ENCODE measurements at regions not wholly inside any gene's neighbourhood (a gene's known extent, or its start where the extent isn't known, plus 50 kb on each side); places are given as distances from the start of the nearest gene placed in this dataset.

GRCh38 chr4:126798214-126798613 is 834.5 kb upstream of the INTU start:
- Histone ChIP-seq H3K36me3 (no peaks in the 10 kb centered on the region), H3K9me3 (no peaks in the 10 kb centered on the region), H3K27ac (no peak overlapping the region), H3K4me3 (no peak overlapping the region), H3K27me3 (no peaks in the 10 kb centered on the region), H3K4me1 (no peaks in the 10 kb centered on the region)
- no peak for DNase-seq
- TF ChIP-seq POLR2A (IDR thresholded peaks at IDR 0.05) (no peak), CTCF (IDR thresholded peaks at IDR 0.05) (no peak)

- Histone ChIP-seq H3K9me3 (no peaks in the 10 kb centered on the region), H3K4me3 (no peak overlapping the region), H3K27me3 (no peaks in the 10 kb centered on the region), H3K36me3 (no peaks in the 10 kb centered on the region), H3K4me1 (no peaks in the 10 kb centered on the region), H3K27ac (no peak overlapping the region)
- TF ChIP-seq POLR2A (IDR thresholded peaks at IDR 0.05): no peak
- TF ChIP-seq CTCF (IDR thresholded peaks at IDR 0.05): no peak
- DNase-seq: no peak
These were observed 833.3 kb upstream of the INTU start for GRCh38 chr4:126799416-126799815.

DNA sequence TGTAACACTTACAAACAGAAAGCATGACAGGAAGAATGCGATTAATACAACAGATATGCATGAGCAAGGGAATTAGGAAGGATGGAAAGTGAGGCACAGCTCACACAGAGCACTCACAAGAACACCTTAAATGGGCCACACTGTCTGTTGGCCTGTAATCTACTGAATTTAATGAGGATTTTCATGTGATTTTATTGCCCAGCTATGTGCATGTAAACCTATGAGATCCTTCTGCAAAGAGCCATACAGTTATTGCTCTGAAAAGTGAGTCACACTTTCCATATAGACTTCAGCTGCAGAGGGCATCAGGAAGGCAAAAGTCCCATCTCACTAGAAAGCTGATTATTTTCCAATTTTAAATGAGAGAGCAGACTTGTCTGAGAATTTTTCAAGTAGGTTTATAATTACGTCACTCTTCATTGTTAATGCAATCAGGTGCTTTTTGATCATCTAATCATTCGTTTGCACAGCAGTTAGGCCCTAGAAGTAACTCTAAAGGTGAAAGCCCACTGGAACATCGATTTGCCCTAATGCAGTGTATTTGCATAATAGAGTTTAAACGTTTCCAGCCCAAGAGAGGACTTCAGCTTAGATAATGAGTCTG is 832.7 kb upstream of the INTU start:
- no peak for TF ChIP-seq CTCF (IDR thresholded peaks at IDR 0.05)
- TF ChIP-seq POLR2A (IDR thresholded peaks at IDR 0.05): no peak
- no peaks in the 10 kb centered on the region for H3K36me3 ChIP-seq
- H3K9me3 ChIP-seq: no peaks in the 10 kb centered on the region

GRCh38 chr4:126800575-126801141 is 832.1 kb upstream of the INTU start:
- Histone ChIP-seq H3K27ac (no peak overlapping the region), H3K4me3 (no peak overlapping the region), H3K27me3 (no peaks in the 10 kb centered on the region), H3K4me1 (no peaks in the 10 kb centered on the region), H3K9me3 (no peaks in the 10 kb centered on the region), H3K36me3 (no peaks in the 10 kb centered on the region)
- no peak for DNase-seq
- no peak for TF ChIP-seq CTCF (IDR thresholded peaks at IDR 0.05)
- no peak for TF ChIP-seq POLR2A (IDR thresholded peaks at IDR 0.05)

More for the DNA sequence above, 832.7 kb upstream of the INTU start:
- Histone ChIP-seq H3K4me1 (no peaks in the 10 kb centered on the region), H3K4me3 (no peak overlapping the region), H3K27me3 (no peaks in the 10 kb centered on the region), H3K27ac (no peak overlapping the region)
- no peak for DNase-seq

GRCh38 chr4:126807132-126807531 is 825.6 kb upstream of the INTU start:
- Histone ChIP-seq H3K9me3 (no peaks in the 10 kb centered on the region), H3K4me3 (no peak overlapping the region), H3K4me1 (no peaks in the 10 kb centered on the region), H3K36me3 (no peaks in the 10 kb centered on the region), H3K27me3 (no peaks in the 10 kb centered on the region), H3K27ac (no peak overlapping the region)
- DNase-seq: no peak
- TF ChIP-seq POLR2A (IDR thresholded peaks at IDR 0.05) (no peak), CTCF (IDR thresholded peaks at IDR 0.05) (no peak)

All from Peyer's patch (tissue), 4 donors.